Aorta (tissue), 5 donors: ENCODE measurements at regions not wholly inside any gene's neighbourhood (a gene's known extent, or its start where the extent isn't known, plus 50 kb on each side); places are given as distances from the start of the nearest gene placed in this dataset.

Experiments
- ATAC-seq: fragments of 200-7000 bp; cut with Tn5 transposase; one replicate; pipeline ENCODE4 v1.9.1; 2022; ENCODE audit warnings: moderate library complexity; ENCODE audit not compliant: low FRiP score
- DNase-seq, 2 donors: peaks; one replicate each; pipeline ENCODE4 v3.0.0-alpha.2; 2020
- H3K27ac ChIP-seq, 2 donors: one replicate each; pipeline ENCODE4 v1.5.1; 2013; ENCODE audit warnings: low read length in 2 of 2, mild to moderate bottlenecking in 2 of 2, moderate library complexity in 2 of 2, control low read depth in 1 of 2, inconsistent platforms in 1 of 2, low read depth in 1 of 2
- H3K27me3 ChIP-seq, 2 donors: one replicate each; pipeline ENCODE4 v1.6.1; 2013; ENCODE audit warnings: control low read depth in 1 of 2, low read length in 1 of 2, mild to moderate bottlenecking in 1 of 2, moderate library complexity in 1 of 2; ENCODE audit not compliant: insufficient read depth in 2 of 2, control insufficient read depth in 1 of 2
- H3K36me3 ChIP-seq, 2 donors: one replicate each; pipeline ENCODE4 v1.6.1; 2013; ENCODE audit warnings: control low read depth in 1 of 2, low read length in 1 of 2, mild to moderate bottlenecking in 1 of 2; ENCODE audit not compliant: insufficient read depth in 2 of 2, control insufficient read depth in 1 of 2
- H3K4me1 ChIP-seq, 2 donors: one replicate each; pipeline ENCODE4 v1.6.1; 2013; ENCODE audit warnings: low read length in 2 of 2, control low read depth in 1 of 2, mild to moderate bottlenecking in 1 of 2, moderate library complexity in 1 of 2; ENCODE audit not compliant: insufficient read depth in 2 of 2, control insufficient read depth in 1 of 2
- H3K4me3 ChIP-seq, 2 donors: one replicate each; pipeline ENCODE4 v1.5.1; 2013; ENCODE audit warnings: low read length in 2 of 2, control low read depth in 1 of 2, mild to moderate bottlenecking in 1 of 2
- H3K9me3 ChIP-seq: one replicate; pipeline ENCODE4 v1.6.1; 2013; ENCODE audit warnings: mild to moderate bottlenecking, low read length; ENCODE audit not compliant: control insufficient read depth
- WGBS, 2 donors: extraction: QIAGEN DNeasy Blood & Tissue Kit; methylation state at CpG; one replicate each; pipeline ENCODE4 v1.1.7; 2013; 5-methylcytosine and 5-hydroxymethylcytosine counted together
- intact Hi-C, 2 donors: fragments of 100-400 bp; cut with DNase I; formaldehyde crosslinking; loops; one replicate each; pipeline versions ENCODE4 v1.14.2 to v1.15.0; 2022
- donor health status: healthy with polysubstance abuse.
- donor health status: Bipolar disorder and iron deficiency.
- donor health status: DM: no; HTN: no; CAD: no.
- donor health status: DM: no; HTN: no; CAD: no.
- donor health status: DM: yes; HTN: yes; CAD: no.

- Histone ChIP-seq H3K9me3 (no peaks in the 10 kb centered on the region), H3K4me1 (no peaks in the 10 kb centered on the region), H3K27me3 (no peaks in the 10 kb centered on the region), H3K4me3 (no peak overlapping the region), H3K36me3 (no peaks in the 10 kb centered on the region), H3K27ac (no peak overlapping the region)
- intact Hi-C loops, result no loop called here
- 94 to 98% methylated on average over 2 of the region's 2 CpGs for WGBS, 2 donors
- DNase-seq (no peak), ATAC-seq (no peak)
These were observed 77.3 kb downstream of the PPCDC start for GRCh38 chr15:75100679-75101078.

GRCh38 chr15:75104804-75105557 lies 81.6 kb downstream of the PPCDC start:
- intact Hi-C loops, result no loop called here
- Histone ChIP-seq H3K4me3 (no peak overlapping the region), H3K27ac (no peak overlapping the region), H3K9me3 (no peaks in the 10 kb centered on the region), H3K36me3 (no peaks in the 10 kb centered on the region), H3K27me3 (no peaks in the 10 kb centered on the region), H3K4me1 (no peaks in the 10 kb centered on the region)
- DNase-seq, result peak in 1 of 2 donors; percentile 65
- WGBS, 2 donors, result 64 to 66% methylated on average over 3 of the region's 3 CpGs
- peak; percentile 62 for ATAC-seq

- Histone ChIP-seq H3K27me3 (no peaks in the 10 kb centered on the region), H3K36me3 (no peaks in the 10 kb centered on the region), H3K9me3 (no peaks in the 10 kb centered on the region), H3K4me3 (no peak overlapping the region), H3K27ac (no peak overlapping the region), H3K4me1 (no peaks in the 10 kb centered on the region)
- intact Hi-C loops, result no loop called here
- 91 to 98% methylated on average over 2 of the region's 2 CpGs for WGBS, 2 donors
- DNase-seq, result no peak
- no peak for ATAC-seq
These were observed 84.1 kb downstream of the PPCDC start for GRCh38 chr15:75107516-75107907.

GRCh38 chr15:75107908-75108838 lies 84.8 kb downstream of the PPCDC start:
- intact Hi-C loops, result no loop called here
- H3K27ac ChIP-seq, result no peak overlapping the region
- ATAC-seq (no peak), DNase-seq (peak in 1 of 2 donors; percentile 66)
- H3K4me3 ChIP-seq, result no peak overlapping the region
- no peaks in the 10 kb centered on the region for H3K9me3 ChIP-seq
- 75 to 78% methylated on average over 12 of the region's 12 CpGs for WGBS, 2 donors
- no peaks in the 10 kb centered on the region for H3K27me3 ChIP-seq
- H3K4me1 ChIP-seq, result no peaks in the 10 kb centered on the region
- no peaks in the 10 kb centered on the region for H3K36me3 ChIP-seq

- H3K36me3 ChIP-seq, result no peaks in the 10 kb centered on the region
- H3K27ac ChIP-seq, result no peak overlapping the region
- H3K9me3 ChIP-seq, result no peaks in the 10 kb centered on the region
- H3K4me3 ChIP-seq, result no peak overlapping the region
- no peaks in the 10 kb centered on the region for H3K27me3 ChIP-seq
- H3K4me1 ChIP-seq, result no peaks in the 10 kb centered on the region
- no peak for DNase-seq
- intact Hi-C loops, result no loop called here
- no peak for ATAC-seq
- WGBS, 2 donors, result 94 to 96% methylated on average over 18 of the region's 18 CpGs
These were observed 85.8 kb downstream of the PPCDC start for GRCh38 chr15:75109021-75109735.

- Histone ChIP-seq H3K4me3 (no peak overlapping the region), H3K27ac (no peak overlapping the region), H3K9me3 (no peaks in the 10 kb centered on the region), H3K36me3 (no peaks in the 10 kb centered on the region), H3K4me1 (no peaks in the 10 kb centered on the region), H3K27me3 (no peaks in the 10 kb centered on the region)
- intact Hi-C loops, result no loop called here
- WGBS, 2 donors, result 87 to 88% methylated on average over 7 of the region's 7 CpGs
- DNase-seq (no peak), ATAC-seq (no peak)
These were observed 86.3 kb downstream of the PPCDC start for GRCh38 chr15:75109736-75110130.

- intact Hi-C loops, result no loop called here
- Histone ChIP-seq H3K4me3 (no peak overlapping the region), H3K27me3 (no peaks in the 10 kb centered on the region), H3K4me1 (no peaks in the 10 kb centered on the region), H3K9me3 (no peaks in the 10 kb centered on the region), H3K27ac (no peak overlapping the region), H3K36me3 (no peaks in the 10 kb centered on the region)
- WGBS, 2 donors, result 87 to 93% methylated on average over 4 of the region's 4 CpGs
- ATAC-seq (no peak), DNase-seq (no peak)
These were observed 89.0 kb downstream of the PPCDC start for GRCh38 chr15:75112278-75112847.

- Histone ChIP-seq H3K4me1 (no peaks in the 10 kb centered on the region), H3K36me3 (no peaks in the 10 kb centered on the region), H3K27ac (no peak overlapping the region), H3K27me3 (no peaks in the 10 kb centered on the region), H3K4me3 (no peak overlapping the region), H3K9me3 (no peaks in the 10 kb centered on the region)
- intact Hi-C loops, result no loop called here
- DNase-seq (no peak), ATAC-seq (no peak)
- 67 to 68% methylated on average over 3 of the region's 3 CpGs for WGBS, 2 donors
These were observed 88.7 kb upstream of the C15orf39 start for GRCh38 chr15:75112848-75113492.
